HG03520 (cell line): ENCODE measurements at regions not wholly inside any gene's neighbourhood (a gene's known extent, or its start where the extent isn't known, plus 50 kb on each side); places are given as distances from the start of the nearest gene placed in this dataset.

ENCODE experiments used
- ATAC-seq: cut with Tn5 transposase; IDR thresholded peaks from one replicate; pipeline ENCODE4 v1.9.1; 2021; ENCODE audit warnings: mild to moderate bottlenecking, moderate library complexity; ENCODE audit not compliant: unreplicated experiment

- ATAC-seq, result no peak
Measured at GRCh38 chr1:69409731-69410456, 157.8 kb upstream of the LRRC7 start.

- no peak for ATAC-seq
Measured at GRCh38 chr1:69410457-69410850, 157.3 kb upstream of the LRRC7 start.

- ATAC-seq, result no peak
Measured at GRCh38 chr1:69410893-69411292, 156.8 kb upstream of the LRRC7 start.

GRCh38 chr1:69411617-69412016 is 156.1 kb upstream of the LRRC7 start:
- ATAC-seq, result no peak

- ATAC-seq, result no peak
Measured at GRCh38 chr1:69413129-69413528, 154.6 kb upstream of the LRRC7 start.

- no peak for ATAC-seq
Measured at GRCh38 chr1:69414574-69414973, 153.1 kb upstream of the LRRC7 start.

GRCh38 chr1:69421286-69421685 is 146.4 kb upstream of the LRRC7 start:
- no peak for ATAC-seq

- ATAC-seq, result no peak
Measured at GRCh38 chr1:69425871-69426270, 141.9 kb upstream of the LRRC7 start.

GRCh38 chr1:69426401-69426800 is 141.3 kb upstream of the LRRC7 start:
- ATAC-seq, result no peak

- ATAC-seq, result no peak
Measured at GRCh38 chr1:69433073-69433472, 134.6 kb upstream of the LRRC7 start.

GRCh38 chr1:69436151-69436550 is 131.6 kb upstream of the LRRC7 start:
- no peak for ATAC-seq

- ATAC-seq, result no peak
Measured at GRCh38 chr1:69438056-69438795, 129.5 kb upstream of the LRRC7 start.

GRCh38 chr1:69441496-69441895 is 126.2 kb upstream of the LRRC7 start:
- ATAC-seq, result no peak

- ATAC-seq, result no peak
Measured at GRCh38 chr1:69451196-69451595, 116.5 kb upstream of the LRRC7 start.

GRCh38 chr1:69455718-69456117 is 112.0 kb upstream of the LRRC7 start:
- no peak for ATAC-seq

- ATAC-seq, result no peak
Measured at GRCh38 chr1:69459244-69459643, 108.5 kb upstream of the LRRC7 start.

GRCh38 chr1:69475021-69475420 is 92.7 kb upstream of the LRRC7 start:
- ATAC-seq, result no peak

- no peak for ATAC-seq
Measured at GRCh38 chr1:69479734-69480133, 88.0 kb upstream of the LRRC7 start.

- no peak for ATAC-seq
Measured at GRCh38 chr1:69483246-69483645, 84.5 kb upstream of the LRRC7 start.

GRCh38 chr1:69485616-69486015 is 82.1 kb upstream of the LRRC7 start:
- ATAC-seq, result no peak

GRCh38 chr1:69491416-69491815 is 76.3 kb upstream of the LRRC7 start:
- ATAC-seq, result no peak

GRCh38 chr1:69492286-69492685 is 75.4 kb upstream of the LRRC7 start:
- no peak for ATAC-seq

- ATAC-seq, result no peak
Measured at GRCh38 chr1:69494221-69494620, 73.5 kb upstream of the LRRC7 start.
